ENCODE measurements at regions not wholly inside any gene's neighbourhood (a gene's known extent, or its start where the extent isn't known, plus 50 kb on each side); places are given as distances from the start of the nearest gene placed in this dataset.

DNA sequence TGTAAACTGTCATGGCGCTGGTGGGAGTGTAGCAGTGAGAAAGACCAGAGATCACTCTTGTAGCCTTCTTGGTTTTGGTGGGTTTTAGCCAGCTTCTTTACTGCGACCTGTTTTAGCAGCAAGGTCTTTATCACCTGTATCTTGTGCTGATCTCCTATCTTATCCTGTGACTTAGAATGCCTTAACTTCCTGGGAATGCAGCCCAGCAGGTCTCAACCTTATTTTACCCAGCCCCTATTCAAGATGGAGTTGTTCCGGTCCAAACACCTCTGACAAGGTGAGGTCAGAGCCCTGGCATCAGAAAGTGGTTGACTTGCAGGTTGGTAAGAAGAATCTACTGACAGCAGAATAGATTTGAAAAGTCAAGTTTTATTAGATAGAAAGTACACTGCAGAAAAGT lies 55.0 kb upstream of the MSH6 start:
- TF ChIP-seq, protein P1, sequence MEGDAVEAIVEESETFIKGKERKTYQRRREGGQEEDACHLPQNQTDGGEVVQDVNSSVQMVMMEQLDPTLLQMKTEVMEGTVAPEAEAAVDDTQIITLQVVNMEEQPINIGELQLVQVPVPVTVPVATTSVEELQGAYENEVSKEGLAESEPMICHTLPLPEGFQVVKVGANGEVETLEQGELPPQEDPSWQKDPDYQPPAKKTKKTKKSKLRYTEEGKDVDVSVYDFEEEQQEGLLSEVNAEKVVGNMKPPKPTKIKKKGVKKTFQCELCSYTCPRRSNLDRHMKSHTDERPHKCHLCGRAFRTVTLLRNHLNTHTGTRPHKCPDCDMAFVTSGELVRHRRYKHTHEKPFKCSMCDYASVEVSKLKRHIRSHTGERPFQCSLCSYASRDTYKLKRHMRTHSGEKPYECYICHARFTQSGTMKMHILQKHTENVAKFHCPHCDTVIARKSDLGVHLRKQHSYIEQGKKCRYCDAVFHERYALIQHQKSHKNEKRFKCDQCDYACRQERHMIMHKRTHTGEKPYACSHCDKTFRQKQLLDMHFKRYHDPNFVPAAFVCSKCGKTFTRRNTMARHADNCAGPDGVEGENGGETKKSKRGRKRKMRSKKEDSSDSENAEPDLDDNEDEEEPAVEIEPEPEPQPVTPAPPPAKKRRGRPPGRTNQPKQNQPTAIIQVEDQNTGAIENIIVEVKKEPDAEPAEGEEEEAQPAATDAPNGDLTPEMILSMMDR (IDR thresholded peaks at IDR 0.05; ENCODE audit: low read depth, low read length, poor library complexity, severe bottlenecking), result no peak
- no peak for TF ChIP-seq EZH2phosphoT487 (IDR thresholded peaks at IDR 0.05; ENCODE audit: borderline replicate concordance, low read length)
